ENCODE measurements at regions not wholly inside any gene's neighbourhood (a gene's known extent, or its start where the extent isn't known, plus 50 kb on each side); places are given as distances from the start of the nearest gene placed in this dataset.
"Not testable (repeated sequence)": the region's sequence is repeated elsewhere in the genome, so short reads cannot be mapped to it uniquely, and the experiment has no call there.

DNA sequence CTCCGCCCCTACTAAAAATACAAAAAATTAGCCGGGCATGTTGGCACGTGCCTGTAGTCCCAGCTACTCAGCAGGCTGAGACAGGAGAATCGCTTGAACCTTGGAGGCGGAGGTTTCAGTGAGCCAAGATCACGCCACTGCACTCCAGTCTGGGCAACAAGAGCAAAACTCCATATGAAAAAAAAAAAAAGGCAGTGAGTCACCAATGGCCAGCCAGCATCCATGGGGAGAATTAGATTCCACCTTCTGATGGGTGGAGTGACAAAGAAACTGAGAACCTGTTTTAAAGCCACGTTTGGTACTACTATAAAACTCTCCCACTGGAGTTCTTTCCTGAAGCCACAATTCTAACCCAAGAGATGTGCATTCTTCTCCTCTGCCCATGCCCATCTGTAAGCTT, 81.7 kb downstream of the ACTL7B start:
- TF ChIP-seq HOXA7 (CRISPR knock-in tag; IDR thresholded peaks at IDR 0.05; ENCODE audit: borderline replicate concordance), result not testable (repeated sequence)
- TF ChIP-seq, protein P1, sequence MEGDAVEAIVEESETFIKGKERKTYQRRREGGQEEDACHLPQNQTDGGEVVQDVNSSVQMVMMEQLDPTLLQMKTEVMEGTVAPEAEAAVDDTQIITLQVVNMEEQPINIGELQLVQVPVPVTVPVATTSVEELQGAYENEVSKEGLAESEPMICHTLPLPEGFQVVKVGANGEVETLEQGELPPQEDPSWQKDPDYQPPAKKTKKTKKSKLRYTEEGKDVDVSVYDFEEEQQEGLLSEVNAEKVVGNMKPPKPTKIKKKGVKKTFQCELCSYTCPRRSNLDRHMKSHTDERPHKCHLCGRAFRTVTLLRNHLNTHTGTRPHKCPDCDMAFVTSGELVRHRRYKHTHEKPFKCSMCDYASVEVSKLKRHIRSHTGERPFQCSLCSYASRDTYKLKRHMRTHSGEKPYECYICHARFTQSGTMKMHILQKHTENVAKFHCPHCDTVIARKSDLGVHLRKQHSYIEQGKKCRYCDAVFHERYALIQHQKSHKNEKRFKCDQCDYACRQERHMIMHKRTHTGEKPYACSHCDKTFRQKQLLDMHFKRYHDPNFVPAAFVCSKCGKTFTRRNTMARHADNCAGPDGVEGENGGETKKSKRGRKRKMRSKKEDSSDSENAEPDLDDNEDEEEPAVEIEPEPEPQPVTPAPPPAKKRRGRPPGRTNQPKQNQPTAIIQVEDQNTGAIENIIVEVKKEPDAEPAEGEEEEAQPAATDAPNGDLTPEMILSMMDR (tag by site-specific recombination; IDR thresholded peaks at IDR 0.05), result not testable (repeated sequence)
